SK-N-SH (cell line): ENCODE measurements at regions not wholly inside any gene's neighbourhood (a gene's known extent, or its start where the extent isn't known, plus 50 kb on each side); places are given as distances from the start of the nearest gene placed in this dataset.

Experiments used
- CTCF ChIA-PET: fragments of 300-600, 350-600 bp; formaldehyde crosslinking; extraction: SDS; loops from one replicate; lab custom pipeline; 2021; lab: Yijun Ruan, JAX
- POLR2A ChIA-PET: fragments of 350-600 bp; sonication (Branson Sonifier 250); formaldehyde crosslinking; extraction: SDS; loops from one replicate; lab custom pipeline; 2020; ENCODE audit warnings: antibody characterized with exemption, inconsistent platforms; lab: Yijun Ruan, JAX
- DNase-seq: peaks from one replicate; pipeline ENCODE4 v3.0.0; 2012
- H2AFZ ChIP-seq: fragments of 200-600 bp; sonication (generic); 2 replicates; pipeline ENCODE4 v1.8.1; 2016; ENCODE audit warnings: antibody characterized with exemption, mild to moderate bottlenecking, low read depth
- H3F3A ChIP-seq: fragments of 200-600 bp; sonication (generic); replicated peaks from 2 replicates; pipeline ENCODE3; 2016; ENCODE audit warnings: antibody characterized with exemption, mild to moderate bottlenecking; ENCODE audit not compliant: insufficient read depth
- H3K27ac ChIP-seq, 2 experiments: fragments of 200-500 bp in 1 of 2; fragments of 200-600 bp in 1 of 2; sonication (Bioruptor generic) in 1 of 2; sonication (generic), shearing (Covaris generic) in 1 of 2; 2 replicates each; pipeline versions ENCODE4 v1.5.1 to v1.6.1; 2014 to 2016; ENCODE audit warnings: low read depth in 2 of 2, inconsistent platforms in 1 of 2, low read length in 1 of 2, mild to moderate bottlenecking in 1 of 2, mixed read lengths in 1 of 2
- H3K27me3 ChIP-seq: fragments of 200-600 bp; sonication (generic), shearing (Covaris generic); 2 replicates; pipeline ENCODE4 v1.6.1; 2016; ENCODE audit warnings: mixed run types; ENCODE audit not compliant: insufficient read depth
- H3K36me3 ChIP-seq, 2 experiments: fragments of 200-500 bp in 1 of 2; fragments of 200-600 bp in 1 of 2; sonication (Bioruptor generic) in 1 of 2; sonication (generic) in 1 of 2; replicated peaks in 1 of 2; 2 replicates each; pipeline versions ENCODE3 to v1.5.1; 2014 to 2016; ENCODE audit warnings: low read length in 1 of 2, mild to moderate bottlenecking in 1 of 2; ENCODE audit not compliant: insufficient read depth in 2 of 2, control insufficient read depth in 1 of 2
- H3K4me1 ChIP-seq, 2 experiments: fragments of 200-500 bp in 1 of 2; fragments of 200-600 bp in 1 of 2; sonication (Bioruptor generic) in 1 of 2; sonication (generic), shearing (Covaris generic) in 1 of 2; 2 replicates each; pipeline versions ENCODE4 v1.5.1 to v1.6.1; 2014 to 2016; ENCODE audit warnings: low read depth in 1 of 2, low read length in 1 of 2, mixed run types in 1 of 2; ENCODE audit not compliant: insufficient read depth in 2 of 2, control insufficient read depth in 1 of 2
- H3K4me2 ChIP-seq: fragments of 200-600 bp; sonication (generic), shearing (Covaris generic); 2 replicates; pipeline ENCODE4 v1.6.1; 2017; ENCODE audit warnings: mixed run types
- H3K4me3 ChIP-seq, 2 experiments: fragments of 200-500 bp in 1 of 2; fragments of 200-600 bp in 1 of 2; sonication (Bioruptor generic) in 1 of 2; sonication (generic), shearing (Covaris generic) in 1 of 2; 2 replicates each; pipeline versions ENCODE4 v1.5.1 to v1.8.1; 2014 to 2016; ENCODE audit warnings: low read depth in 2 of 2, inconsistent platforms in 1 of 2, low read length in 1 of 2, mild to moderate bottlenecking in 1 of 2, mixed read lengths in 1 of 2, moderate library complexity in 1 of 2
- H3K79me2 ChIP-seq: fragments of 200-600 bp; sonication (generic); 2 replicates; pipeline ENCODE4 v1.8.1; 2017; ENCODE audit warnings: mild to moderate bottlenecking; ENCODE audit not compliant: insufficient read depth
- H3K9ac ChIP-seq: fragments of 200-600 bp; sonication (generic); 2 replicates; pipeline ENCODE4 v1.6.1; 2017; ENCODE audit warnings: mixed run types
- H3K9me2 ChIP-seq: fragments of 200-600 bp; sonication (generic); 2 replicates; pipeline ENCODE4 v1.6.1; 2017; ENCODE audit warnings: mixed run types
- H3K9me3 ChIP-seq: fragments of 200-600 bp; sonication (generic); 2 replicates; pipeline ENCODE4 v1.6.1; 2017; ENCODE audit warnings: mixed run types, mild to moderate bottlenecking, moderate library complexity
- H4K20me1 ChIP-seq: fragments of 200-600 bp; sonication (generic); 2 replicates; pipeline ENCODE4 v1.6.1; 2017; ENCODE audit warnings: mild to moderate bottlenecking, mixed run types; ENCODE audit not compliant: insufficient read depth
- FOSL2 ChIP-seq: IDR thresholded peaks from 2 replicates; pipeline ENCODE4 v1.4.0; 2012; ENCODE audit warnings: low read depth, mild to moderate bottlenecking, moderate library complexity, borderline replicate concordance
- FOXM1 ChIP-seq: IDR thresholded peaks from 2 replicates; pipeline ENCODE4 v1.4.0; 2012; ENCODE audit warnings: low read depth, mild to moderate bottlenecking
- NFIC ChIP-seq: IDR thresholded peaks from 2 replicates; pipeline ENCODE4 v1.4.0; 2012; ENCODE audit warnings: borderline replicate concordance
- SIN3A ChIP-seq: IDR thresholded peaks from 2 replicates; pipeline ENCODE4 v1.6.1; 2012; ENCODE audit warnings: low read depth, mild to moderate bottlenecking, low read length, moderate library complexity, borderline replicate concordance
- WGBS: methylation state at CpG from one replicate; pipeline ENCODE4 v1.1.6; 2017; ENCODE audit warnings: low lambda C conversion rate; 5-methylcytosine and 5-hydroxymethylcytosine counted together
- TF ChIP-seq, protein P1 (sequence below): IDR thresholded peaks from 2 replicates; pipeline ENCODE4 v1.4.0; 2012; ENCODE audit warnings: low read depth, borderline replicate concordance
- TF ChIP-seq, protein P2 (sequence below): fragments of 200-600 bp; sonication (generic); IDR thresholded peaks from 2 replicates; pipeline ENCODE4 v1.6.1; 2017; ENCODE audit warnings: antibody characterized with exemption, mild to moderate bottlenecking, moderate library complexity
- TF ChIP-seq, protein P3 (sequence below): IDR thresholded peaks from 2 replicates; pipeline ENCODE4; 2012

DNA sequence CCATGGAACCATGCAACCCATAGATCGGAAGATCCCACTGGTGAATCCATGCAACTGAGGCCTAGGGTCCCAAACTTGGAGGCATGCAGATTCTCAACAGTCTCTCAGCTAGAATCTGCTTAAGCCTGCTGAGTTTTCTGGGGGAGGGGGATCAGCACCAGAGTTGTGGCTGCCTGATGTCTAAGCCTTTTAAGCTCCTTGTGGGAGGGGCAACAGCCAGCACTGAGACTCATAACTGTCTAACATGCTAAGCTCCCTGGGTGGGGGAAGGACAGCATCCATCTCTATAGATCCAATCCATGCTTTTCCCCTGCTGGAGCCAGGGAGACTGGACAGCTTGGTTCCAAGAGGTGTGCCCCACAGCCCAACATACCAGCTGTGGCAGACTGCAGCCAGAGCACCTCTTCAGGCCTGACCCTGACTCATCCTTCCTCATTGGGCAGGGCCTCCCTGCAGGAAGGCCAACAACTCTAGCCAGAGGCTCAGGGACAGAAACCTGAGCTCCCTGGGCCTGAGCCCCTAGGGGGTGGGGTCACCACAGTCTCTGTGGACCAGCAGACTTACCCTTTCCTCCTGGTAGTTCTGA, 300.1 kb upstream of the SLC7A11 start (continued):
- TF ChIP-seq, protein P1, sequence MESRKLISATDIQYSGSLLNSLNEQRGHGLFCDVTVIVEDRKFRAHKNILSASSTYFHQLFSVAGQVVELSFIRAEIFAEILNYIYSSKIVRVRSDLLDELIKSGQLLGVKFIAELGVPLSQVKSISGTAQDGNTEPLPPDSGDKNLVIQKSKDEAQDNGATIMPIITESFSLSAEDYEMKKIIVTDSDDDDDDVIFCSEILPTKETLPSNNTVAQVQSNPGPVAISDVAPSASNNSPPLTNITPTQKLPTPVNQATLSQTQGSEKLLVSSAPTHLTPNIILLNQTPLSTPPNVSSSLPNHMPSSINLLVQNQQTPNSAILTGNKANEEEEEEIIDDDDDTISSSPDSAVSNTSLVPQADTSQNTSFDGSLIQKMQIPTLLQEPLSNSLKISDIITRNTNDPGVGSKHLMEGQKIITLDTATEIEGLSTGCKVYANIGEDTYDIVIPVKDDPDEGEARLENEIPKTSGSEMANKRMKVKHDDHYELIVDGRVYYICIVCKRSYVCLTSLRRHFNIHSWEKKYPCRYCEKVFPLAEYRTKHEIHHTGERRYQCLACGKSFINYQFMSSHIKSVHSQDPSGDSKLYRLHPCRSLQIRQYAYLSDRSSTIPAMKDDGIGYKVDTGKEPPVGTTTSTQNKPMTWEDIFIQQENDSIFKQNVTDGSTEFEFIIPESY, result no peak

DNA sequence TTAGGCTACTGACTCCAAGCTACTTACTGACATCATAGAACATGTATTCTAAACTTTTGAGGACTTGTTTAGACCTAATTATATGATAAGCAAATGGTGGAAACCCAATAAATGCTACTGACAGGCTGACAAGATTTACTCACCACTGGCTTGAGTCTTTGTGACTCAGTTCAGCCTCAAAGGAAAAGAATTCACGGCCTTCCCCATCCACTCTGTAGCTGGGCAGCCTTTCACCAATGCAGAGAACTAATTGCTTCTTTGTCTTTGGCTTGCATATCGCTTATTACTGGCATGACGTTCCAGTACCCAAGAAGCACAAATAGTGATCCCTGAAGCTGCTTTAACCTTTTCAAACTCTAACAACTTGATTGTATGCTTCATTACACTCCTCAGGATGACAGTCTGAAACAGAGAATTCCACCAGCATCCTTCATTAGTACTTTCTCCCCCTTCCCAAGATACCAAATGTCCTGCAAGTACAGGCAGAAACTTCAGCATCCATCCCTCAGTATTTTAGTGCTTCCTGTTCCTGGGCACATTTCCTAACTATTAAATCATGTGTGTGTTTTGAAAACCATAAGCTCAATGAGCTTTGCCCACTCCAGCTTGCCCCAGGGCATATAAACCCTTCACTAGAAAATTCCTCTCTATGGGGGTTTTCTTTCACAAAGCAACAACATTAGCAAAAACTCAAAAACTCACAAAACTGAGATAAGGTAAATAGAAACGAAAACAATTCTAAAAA, 298.1 kb upstream of the SLC7A11 start:
- 55% methylated on average over 4 of the region's 4 CpGs for WGBS
- POLR2A ChIA-PET, result no interaction called here

More for the DNA sequence above, 298.1 kb upstream of the SLC7A11 start:
- no peak overlapping the region for H2AFZ ChIP-seq
- no peaks in the 10 kb centered on the region for H3K79me2 ChIP-seq
- H4K20me1 ChIP-seq, result no peaks in the 10 kb centered on the region
- CTCF ChIA-PET, result interaction anchor here (0.8 kb wide), 1 partner anchor 76 kb away, joined by 3 read pairs; no protein-coding TSS in a partner anchor
- TF ChIP-seq, protein P2, sequence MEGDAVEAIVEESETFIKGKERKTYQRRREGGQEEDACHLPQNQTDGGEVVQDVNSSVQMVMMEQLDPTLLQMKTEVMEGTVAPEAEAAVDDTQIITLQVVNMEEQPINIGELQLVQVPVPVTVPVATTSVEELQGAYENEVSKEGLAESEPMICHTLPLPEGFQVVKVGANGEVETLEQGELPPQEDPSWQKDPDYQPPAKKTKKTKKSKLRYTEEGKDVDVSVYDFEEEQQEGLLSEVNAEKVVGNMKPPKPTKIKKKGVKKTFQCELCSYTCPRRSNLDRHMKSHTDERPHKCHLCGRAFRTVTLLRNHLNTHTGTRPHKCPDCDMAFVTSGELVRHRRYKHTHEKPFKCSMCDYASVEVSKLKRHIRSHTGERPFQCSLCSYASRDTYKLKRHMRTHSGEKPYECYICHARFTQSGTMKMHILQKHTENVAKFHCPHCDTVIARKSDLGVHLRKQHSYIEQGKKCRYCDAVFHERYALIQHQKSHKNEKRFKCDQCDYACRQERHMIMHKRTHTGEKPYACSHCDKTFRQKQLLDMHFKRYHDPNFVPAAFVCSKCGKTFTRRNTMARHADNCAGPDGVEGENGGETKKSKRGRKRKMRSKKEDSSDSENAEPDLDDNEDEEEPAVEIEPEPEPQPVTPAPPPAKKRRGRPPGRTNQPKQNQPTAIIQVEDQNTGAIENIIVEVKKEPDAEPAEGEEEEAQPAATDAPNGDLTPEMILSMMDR, result no peak
- TF ChIP-seq FOSL2 (no peak), FOXM1 (no peak), NFIC (no peak), SIN3A (no peak)
- TF ChIP-seq, protein P3, sequence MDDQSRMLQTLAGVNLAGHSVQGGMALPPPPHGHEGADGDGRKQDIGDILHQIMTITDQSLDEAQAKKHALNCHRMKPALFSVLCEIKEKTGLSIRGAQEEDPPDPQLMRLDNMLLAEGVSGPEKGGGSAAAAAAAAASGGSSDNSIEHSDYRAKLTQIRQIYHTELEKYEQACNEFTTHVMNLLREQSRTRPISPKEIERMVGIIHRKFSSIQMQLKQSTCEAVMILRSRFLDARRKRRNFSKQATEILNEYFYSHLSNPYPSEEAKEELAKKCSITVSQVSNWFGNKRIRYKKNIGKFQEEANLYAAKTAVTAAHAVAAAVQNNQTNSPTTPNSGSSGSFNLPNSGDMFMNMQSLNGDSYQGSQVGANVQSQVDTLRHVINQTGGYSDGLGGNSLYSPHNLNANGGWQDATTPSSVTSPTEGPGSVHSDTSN, result peak; percentile 21; the same call in 1 of the 2 replicates
- DNase-seq, result no peak
- no peak overlapping the region for H3K4me2 ChIP-seq
- H3K4me3 ChIP-seq, result no peak overlapping the region
- no peaks in the 10 kb centered on the region for H3K36me3 ChIP-seq
- H3K9me3 ChIP-seq, result no peaks in the 10 kb centered on the region
- no peaks in the 10 kb centered on the region for H3F3A ChIP-seq
- no peak overlapping the region for H3K27ac ChIP-seq
- no peak overlapping the region for H3K9ac ChIP-seq
- H3K27me3 ChIP-seq, result no peaks in the 10 kb centered on the region
- no peaks in the 10 kb centered on the region for H3K4me1 ChIP-seq
- no peaks in the 10 kb centered on the region for H3K9me2 ChIP-seq
